ENCODE measurements at regions not wholly inside any gene's neighbourhood (a gene's known extent, or its start where the extent isn't known, plus 50 kb on each side); places are given as distances from the start of the nearest gene placed in this dataset.
"Not testable (repeated sequence)": the region's sequence is repeated elsewhere in the genome, so short reads cannot be mapped to it uniquely, and the experiment has no call there.

DNA sequence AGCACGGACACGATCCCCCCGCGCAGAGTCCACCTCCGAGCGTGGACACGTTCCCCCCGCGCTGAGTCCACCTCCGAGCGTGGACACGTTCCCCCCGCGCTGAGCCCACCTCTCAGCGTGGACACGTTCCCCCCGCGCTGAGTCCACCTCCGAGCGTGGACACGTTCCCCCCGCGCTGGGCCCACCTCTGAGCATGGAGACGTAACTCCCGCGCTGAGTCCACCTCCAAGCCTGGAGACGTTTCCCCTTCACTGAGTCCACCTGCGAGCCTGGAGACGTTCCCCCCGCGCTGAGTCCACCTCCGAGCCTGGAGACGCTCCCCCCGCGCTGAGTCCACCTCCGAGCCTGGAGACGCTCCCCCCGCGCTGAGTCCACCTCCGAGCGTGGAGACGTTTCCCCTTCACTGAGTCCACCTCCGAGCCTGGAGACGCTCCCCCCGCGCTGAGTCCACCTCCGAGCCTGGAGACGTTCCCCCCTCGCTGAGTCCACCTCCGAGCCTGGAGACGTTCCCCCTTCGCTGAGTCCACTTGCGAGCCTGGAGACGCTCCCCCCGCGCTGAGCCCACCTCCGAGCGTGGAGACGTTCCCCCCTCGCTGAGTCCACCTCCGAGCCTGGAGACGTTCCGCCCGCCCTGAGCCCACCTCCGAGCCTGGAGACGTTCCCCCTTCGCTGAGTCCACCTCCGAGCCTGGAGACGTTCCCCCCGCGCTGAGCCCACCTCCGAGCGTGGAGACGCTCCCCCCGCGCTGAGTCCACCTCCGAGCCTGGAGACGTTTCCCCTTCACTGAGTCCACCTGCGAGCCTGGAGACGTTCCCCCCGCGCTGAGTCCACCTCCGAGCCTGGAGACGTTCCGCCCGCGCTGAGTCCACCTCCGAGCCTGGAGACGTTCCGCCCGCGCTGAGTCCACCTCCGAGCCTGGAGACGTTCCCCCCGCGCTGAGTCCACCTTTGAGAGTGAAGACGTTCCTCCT is 97.0 kb downstream of the SOX1 start:
- not testable (repeated sequence) for H3K36me3 ChIP-seq (ENCODE audit: control insufficient read depth in 1 of 2, insufficient read depth in 2 of 2, low read length in 2 of 2); H2AK5ac ChIP-seq (ENCODE audit: low read length); H3K14ac ChIP-seq (ENCODE audit: low read length); H2BK120ac ChIP-seq (ENCODE audit: insufficient read depth, low read length, poor library complexity); H3K9me3 ChIP-seq (ENCODE audit: insufficient read depth, low read depth, low read length); H3K27me3 ChIP-seq (ENCODE audit: insufficient read depth, low read length); H2BK12ac ChIP-seq (ENCODE audit: low read length); H4K12ac ChIP-seq (ENCODE audit: low read depth, low read length); H3K4me1 ChIP-seq (ENCODE audit: control insufficient read depth in 1 of 2, insufficient read depth in 2 of 2, low read length in 2 of 2); H3K18ac ChIP-seq (ENCODE audit: low read length); H3K23ac ChIP-seq (ENCODE audit: low read length); H4K91ac ChIP-seq (ENCODE audit: low read depth, low read length); H3K9ac ChIP-seq (ENCODE audit: low read length); H3K4me3 ChIP-seq (ENCODE audit: low read depth, low read length); H2AFZ ChIP-seq (ENCODE audit: insufficient read depth, low read length, poor library complexity); H3K79me2 ChIP-seq (ENCODE audit: control insufficient read depth, insufficient read depth, low read length, poor library complexity); H4K8ac ChIP-seq (ENCODE audit: low read depth, low read length); H3K4ac ChIP-seq (ENCODE audit: low read depth, low read length); H3K79me1 ChIP-seq (ENCODE audit: low read length); DNase-seq; H3K27ac ChIP-seq (ENCODE audit: low read depth, low read length); H3K4me2 ChIP-seq (ENCODE audit: low read length); H2BK5ac ChIP-seq (ENCODE audit: low read depth, low read length, poor library complexity)
- WGBS (ENCODE audit: extremely low coverage, insufficient coverage, insufficient read length) = no CpG with 5 or more reads among the region's 97 CpGs

DNA sequence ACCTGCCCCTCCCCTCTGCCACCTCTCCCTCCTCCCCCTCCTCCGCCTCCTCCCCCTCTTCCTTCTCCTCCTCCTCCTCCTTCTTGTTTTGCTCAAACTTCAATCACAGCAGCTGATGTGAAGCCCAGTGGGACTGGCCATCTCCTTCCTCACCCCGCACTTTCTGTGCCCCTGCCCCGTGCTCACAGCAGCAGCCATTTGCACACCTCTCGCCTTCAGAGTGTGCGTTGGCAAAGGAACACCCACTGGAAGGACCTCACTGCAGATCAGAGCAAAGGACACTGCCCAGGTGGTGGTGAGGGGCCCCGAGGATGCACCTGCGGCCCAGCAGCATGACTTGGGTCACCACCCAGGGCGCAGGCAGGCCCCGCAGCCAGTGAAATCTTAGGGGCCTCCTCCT is 98.8 kb downstream of the SOX1 start:
- Histone ChIP-seq H3K4ac (ENCODE audit: low read depth, low read length) (no peak overlapping the region), H4K8ac (ENCODE audit: low read depth, low read length) (no peak overlapping the region), H3K79me1 (ENCODE audit: low read length) (no peaks in the 10 kb centered on the region), H2BK12ac (ENCODE audit: low read length) (no peak overlapping the region), H2AK5ac (ENCODE audit: low read length) (no peak overlapping the region), H3K9me3 (ENCODE audit: insufficient read depth, low read depth, low read length) (peaks cover 2% of the 10 kb centered on the region), H4K91ac (ENCODE audit: low read depth, low read length) (no peak overlapping the region), H3K4me1 (ENCODE audit: control insufficient read depth in 1 of 2, insufficient read depth in 2 of 2, low read length in 2 of 2) (peaks cover 0 to 2% of the 10 kb centered on the region in 2 experiments), H3K36me3 (ENCODE audit: control insufficient read depth in 1 of 2, insufficient read depth in 2 of 2, low read length in 2 of 2) (no peaks in the 10 kb centered on the region), H3K4me3 (ENCODE audit: low read depth, low read length) (no peak overlapping the region), H2BK5ac (ENCODE audit: low read depth, low read length, poor library complexity) (no peak overlapping the region), H3K9ac (ENCODE audit: low read length) (no peak overlapping the region), H3K27ac (ENCODE audit: low read depth, low read length) (no peak overlapping the region), H3K18ac (ENCODE audit: low read length) (no peak overlapping the region), H2BK120ac (ENCODE audit: insufficient read depth, low read length, poor library complexity) (no peak overlapping the region), H3K14ac (ENCODE audit: low read length) (no peak overlapping the region), H3K79me2 (ENCODE audit: control insufficient read depth, insufficient read depth, low read length, poor library complexity) (no peaks in the 10 kb centered on the region), H3K23ac (ENCODE audit: low read length) (no peak overlapping the region), H3K27me3 (ENCODE audit: insufficient read depth, low read length) (no peaks in the 10 kb centered on the region), H3K4me2 (ENCODE audit: low read length) (no peak overlapping the region), H2AFZ (ENCODE audit: insufficient read depth, low read length, poor library complexity) (no peak overlapping the region), H4K12ac (ENCODE audit: low read depth, low read length) (no peak overlapping the region)
- whole genome bisulfite sequencing (ENCODE audit: extremely low coverage, insufficient coverage, insufficient read length) = no CpG with 5 or more reads among the region's 9 CpGs
- no peak for DNase-seq

GRCh38 chr13:112168761-112169160 is 101.8 kb downstream of the SOX1 start:
- no CpG with 5 or more reads among the region's 11 CpGs for WGBS (ENCODE audit: extremely low coverage, insufficient coverage, insufficient read length)
- no peak overlapping the region for H3K18ac ChIP-seq (ENCODE audit: low read length)
- no peak overlapping the region for H4K8ac ChIP-seq (ENCODE audit: low read depth, low read length)
- H3K27me3 ChIP-seq (ENCODE audit: insufficient read depth, low read length) = no peaks in the 10 kb centered on the region
- H3K4me3 ChIP-seq (ENCODE audit: low read depth, low read length) = no peak overlapping the region
- H3K9me3 ChIP-seq (ENCODE audit: insufficient read depth, low read depth, low read length) = no peaks in the 10 kb centered on the region
- no peak overlapping the region for H3K27ac ChIP-seq (ENCODE audit: low read depth, low read length)
- no peak overlapping the region for H4K91ac ChIP-seq (ENCODE audit: low read depth, low read length)
- no peak overlapping the region for H2BK12ac ChIP-seq (ENCODE audit: low read length)
- no peak overlapping the region for H3K4me2 ChIP-seq (ENCODE audit: low read length)
- no peaks in the 10 kb centered on the region for H3K79me2 ChIP-seq (ENCODE audit: control insufficient read depth, insufficient read depth, low read length, poor library complexity)
- H3K79me1 ChIP-seq (ENCODE audit: low read length) = no peaks in the 10 kb centered on the region
- H2AFZ ChIP-seq (ENCODE audit: insufficient read depth, low read length, poor library complexity) = no peak overlapping the region
- no peaks in the 10 kb centered on the region for H3K36me3 ChIP-seq (ENCODE audit: control insufficient read depth in 1 of 2, insufficient read depth in 2 of 2, low read length in 2 of 2)
- no peak overlapping the region for H4K12ac ChIP-seq (ENCODE audit: low read depth, low read length)
- no peak overlapping the region for H3K9ac ChIP-seq (ENCODE audit: low read length)
- no peak overlapping the region for H3K4ac ChIP-seq (ENCODE audit: low read depth, low read length)
- H3K4me1 ChIP-seq (ENCODE audit: control insufficient read depth in 1 of 2, insufficient read depth in 2 of 2, low read length in 2 of 2) = no peaks in the 10 kb centered on the region
- H2BK5ac ChIP-seq (ENCODE audit: low read depth, low read length, poor library complexity) = no peak overlapping the region
- H2AK5ac ChIP-seq (ENCODE audit: low read length) = no peak overlapping the region
- no peak overlapping the region for H3K23ac ChIP-seq (ENCODE audit: low read length)
- H3K14ac ChIP-seq (ENCODE audit: low read length) = no peak overlapping the region
- H2BK120ac ChIP-seq (ENCODE audit: insufficient read depth, low read length, poor library complexity) = no peak overlapping the region
- no peak for DNase-seq

GRCh38 chr13:112169941-112170822 is 103.2 kb downstream of the SOX1 start:
- Histone ChIP-seq H3K14ac (ENCODE audit: low read length) (no peak overlapping the region), H2AK5ac (ENCODE audit: low read length) (no peak overlapping the region), H4K91ac (ENCODE audit: low read depth, low read length) (no peak overlapping the region), H3K79me2 (ENCODE audit: control insufficient read depth, insufficient read depth, low read length, poor library complexity) (no peaks in the 10 kb centered on the region), H3K79me1 (ENCODE audit: low read length) (no peaks in the 10 kb centered on the region), H4K8ac (ENCODE audit: low read depth, low read length) (no peak overlapping the region), H3K4ac (ENCODE audit: low read depth, low read length) (no peak overlapping the region), H3K4me3 (ENCODE audit: low read depth, low read length) (no peak overlapping the region), H3K27me3 (ENCODE audit: insufficient read depth, low read length) (no peaks in the 10 kb centered on the region), H3K36me3 (ENCODE audit: control insufficient read depth in 1 of 2, insufficient read depth in 2 of 2, low read length in 2 of 2) (no peaks in the 10 kb centered on the region), H3K27ac (ENCODE audit: low read depth, low read length) (no peak overlapping the region), H2BK5ac (ENCODE audit: low read depth, low read length, poor library complexity) (no peak overlapping the region), H3K4me2 (ENCODE audit: low read length) (no peak overlapping the region), H4K12ac (ENCODE audit: low read depth, low read length) (no peak overlapping the region), H2BK120ac (ENCODE audit: insufficient read depth, low read length, poor library complexity) (no peak overlapping the region), H3K9me3 (ENCODE audit: insufficient read depth, low read depth, low read length) (peaks cover 4% of the 10 kb centered on the region), H3K23ac (ENCODE audit: low read length) (no peak overlapping the region), H3K4me1 (ENCODE audit: control insufficient read depth in 1 of 2, insufficient read depth in 2 of 2, low read length in 2 of 2) (no peaks in the 10 kb centered on the region), H3K18ac (ENCODE audit: low read length) (no peak overlapping the region), H2AFZ (ENCODE audit: insufficient read depth, low read length, poor library complexity) (no peak overlapping the region), H3K9ac (ENCODE audit: low read length) (no peak overlapping the region), H2BK12ac (ENCODE audit: low read length) (no peak overlapping the region)
- no CpG with 5 or more reads among the region's 17 CpGs for WGBS (ENCODE audit: extremely low coverage, insufficient coverage, insufficient read length)
- no peak for DNase-seq

Data from trophoblast cell (in vitro differentiated cells and primary cell).